ENCODE measurements at regions not wholly inside any gene's neighbourhood (a gene's known extent, or its start where the extent isn't known, plus 50 kb on each side); places are given as distances from the start of the nearest gene placed in this dataset.
"Not testable (repeated sequence)": the region's sequence is repeated elsewhere in the genome, so short reads cannot be mapped to it uniquely, and the experiment has no call there.

- no peak overlapping the region for H3K4me3 ChIP-seq
These were observed 92.3 kb upstream of the TRHDE start for GRCh38 chr12:72179841-72180240.

GRCh38 chr12:72184971-72185533 is 87.1 kb upstream of the TRHDE start:
- H3K4me1 ChIP-seq (ENCODE audit: low read depth); H3K27me3 ChIP-seq; H3K9me3 ChIP-seq (ENCODE audit: low read depth); DNase-seq (ENCODE audit: low read depth in 1 of 2, low spot score in 1 of 2); H3K4me3 ChIP-seq; H3K36me3 ChIP-seq; H3K27ac ChIP-seq: not testable (repeated sequence)

More at GRCh38 chr12:72179841-72180240, 92.3 kb upstream of the TRHDE start:
- no peak for TF ChIP-seq CTCF (IDR thresholded peaks at IDR 0.05; ENCODE audit: low read depth, low read length)
- Histone ChIP-seq H3K27me3 (no peaks in the 10 kb centered on the region), H3K4me1 (ENCODE audit: low read depth) (no peaks in the 10 kb centered on the region), H3K27ac (no peak overlapping the region), H3K9me3 (ENCODE audit: low read depth) (no peaks in the 10 kb centered on the region), H3K36me3 (no peaks in the 10 kb centered on the region)
- DNase-seq (ENCODE audit: low read depth in 1 of 2, low spot score in 1 of 2): no peak

GRCh38 chr12:72189266-72189665 is 82.9 kb upstream of the TRHDE start:
- H3K4me3 ChIP-seq: no peak overlapping the region
- H3K27me3 ChIP-seq: no peaks in the 10 kb centered on the region
- no peaks in the 10 kb centered on the region for H3K4me1 ChIP-seq (ENCODE audit: low read depth)
- no peak overlapping the region for H3K27ac ChIP-seq
- H3K36me3 ChIP-seq: no peaks in the 10 kb centered on the region
- no peaks in the 10 kb centered on the region for H3K9me3 ChIP-seq (ENCODE audit: low read depth)
- no peak for DNase-seq (ENCODE audit: low read depth in 1 of 2, low spot score in 1 of 2)
- no peak for TF ChIP-seq CTCF (IDR thresholded peaks at IDR 0.05; ENCODE audit: low read depth, low read length)

GRCh38 chr12:72191761-72192160 is 80.4 kb upstream of the TRHDE start:
- no peaks in the 10 kb centered on the region for H3K27me3 ChIP-seq
- no peak overlapping the region for H3K27ac ChIP-seq
- H3K9me3 ChIP-seq (ENCODE audit: low read depth): no peaks in the 10 kb centered on the region
- H3K4me3 ChIP-seq: no peak overlapping the region
- H3K4me1 ChIP-seq (ENCODE audit: low read depth): no peaks in the 10 kb centered on the region
- DNase-seq (ENCODE audit: low read depth in 1 of 2, low spot score in 1 of 2): no peak
- no peak for TF ChIP-seq CTCF (IDR thresholded peaks at IDR 0.05; ENCODE audit: low read depth, low read length)
- H3K36me3 ChIP-seq: no peaks in the 10 kb centered on the region

GRCh38 chr12:72197790-72198189 is 74.4 kb upstream of the TRHDE start:
- Histone ChIP-seq H3K36me3 (no peaks in the 10 kb centered on the region), H3K4me1 (ENCODE audit: low read depth) (no peaks in the 10 kb centered on the region), H3K9me3 (ENCODE audit: low read depth) (no peaks in the 10 kb centered on the region), H3K4me3 (no peak overlapping the region), H3K27me3 (no peaks in the 10 kb centered on the region), H3K27ac (no peak overlapping the region)
- no peak for DNase-seq (ENCODE audit: low read depth in 1 of 2, low spot score in 1 of 2)
- no peak for TF ChIP-seq CTCF (IDR thresholded peaks at IDR 0.05; ENCODE audit: low read depth, low read length)

- no peak overlapping the region for H3K4me3 ChIP-seq
- DNase-seq (ENCODE audit: low read depth in 1 of 2, low spot score in 1 of 2): no peak
- no peaks in the 10 kb centered on the region for H3K9me3 ChIP-seq (ENCODE audit: low read depth)
- no peaks in the 10 kb centered on the region for H3K36me3 ChIP-seq
- H3K4me1 ChIP-seq (ENCODE audit: low read depth): no peaks in the 10 kb centered on the region
- no peaks in the 10 kb centered on the region for H3K27me3 ChIP-seq
- H3K27ac ChIP-seq: no peak overlapping the region
- no peak for TF ChIP-seq CTCF (IDR thresholded peaks at IDR 0.05; ENCODE audit: low read depth, low read length)
These were observed 70.7 kb upstream of the TRHDE start for GRCh38 chr12:72201457-72201856.

All from cardiac muscle cell (in vitro differentiated cells and primary cell).